ENCODE measurements at regions not wholly inside any gene's neighbourhood (a gene's known extent, or its start where the extent isn't known, plus 50 kb on each side); places are given as distances from the start of the nearest gene placed in this dataset.

- TF ChIP-seq YY1 (IDR thresholded peaks at IDR 0.05; ENCODE audit: low read depth) (no peak), CREB1 (IDR thresholded peaks at IDR 0.05; ENCODE audit: low read depth) (no peak), FOXM1 (IDR thresholded peaks at IDR 0.05; ENCODE audit: borderline replicate concordance, low read depth) (no peak), ZBTB7A (IDR thresholded peaks at IDR 0.05; ENCODE audit: low read depth) (no peak), TAF1 (IDR thresholded peaks at IDR 0.05; ENCODE audit: low read depth) (no peak), CEBPB (IDR thresholded peaks at IDR 0.05) (no peak), MAX (IDR thresholded peaks at IDR 0.05) (no peak), EP300 (IDR thresholded peaks at IDR 0.05; ENCODE audit: borderline replicate concordance) (no peak), RAD21 (IDR thresholded peaks at IDR 0.05; ENCODE audit: low read depth) (no peak)
Measured at GRCh38 chr4:45188501-45188900, 462.1 kb upstream of the GNPDA2 start.

All from Ishikawa (cell line).